Neural cell (in vitro differentiated cells): ENCODE measurements at regions not wholly inside any gene's neighbourhood (a gene's known extent, or its start where the extent isn't known, plus 50 kb on each side); places are given as distances from the start of the nearest gene placed in this dataset.

Source experiments
- CTCF ChIP-seq: fragments of 450-650 bp; IDR thresholded peaks from 2 replicates; pipeline ENCODE4 v1.5.1; 2014; ENCODE audit warnings: antibody characterized with exemption, mild to moderate bottlenecking, moderate library complexity; ENCODE audit not compliant: poor library complexity, severe bottlenecking
- EP300 ChIP-seq: fragments of 450-650 bp; conservative IDR thresholded peaks from 2 replicates; pipeline ENCODE4 v1.6.1; 2014; ENCODE audit warnings: antibody characterized with exemption, mild to moderate bottlenecking, moderate library complexity; ENCODE audit not compliant: poor library complexity, severe bottlenecking
- EZH2 ChIP-seq: fragments of 200-600, 300-800 bp; shearing (Covaris generic), sonication (generic); IDR thresholded peaks from 2 replicates; pipeline ENCODE4 v1.6.1; 2014; ENCODE audit warnings: antibody characterized with exemption, low read length, borderline replicate concordance, mild to moderate bottlenecking; ENCODE audit not compliant: insufficient read depth, poor library complexity, severe bottlenecking
- MXI1 ChIP-seq: fragments of 450-650 bp; conservative IDR thresholded peaks from 2 replicates; pipeline ENCODE4 v1.6.1; 2014; ENCODE audit warnings: antibody characterized with exemption, mild to moderate bottlenecking; ENCODE audit not compliant: poor library complexity, severe bottlenecking
- POLR2AphosphoS5 ChIP-seq: IDR thresholded peaks from 2 replicates; pipeline ENCODE4 v1.6.1; 2012
- SMC3 ChIP-seq: fragments of 450-650 bp; conservative IDR thresholded peaks from 2 replicates; pipeline ENCODE4 v1.6.1; 2014; ENCODE audit warnings: antibody characterized with exemption, mild to moderate bottlenecking, moderate library complexity; ENCODE audit not compliant: poor library complexity
- TAF1 ChIP-seq: IDR thresholded peaks from 2 replicates; pipeline ENCODE4 v1.6.1; 2012; ENCODE audit warnings: low read depth

GRCh38 chr12:105485921-105486320 lies 155.4 kb downstream of the C12orf75 start:
- TF ChIP-seq CTCF (no peak), EP300 (no peak), POLR2AphosphoS5 (no peak), EZH2 (no peak), TAF1 (no peak), MXI1 (no peak), SMC3 (no peak)
